ENCODE measurements at regions not wholly inside any gene's neighbourhood (a gene's known extent, or its start where the extent isn't known, plus 50 kb on each side); places are given as distances from the start of the nearest gene placed in this dataset.

GRCh38 chr2:176573612-176574483 lies 304.6 kb downstream of the MTX2 start:
- no peak for TF ChIP-seq EZH2 (IDR thresholded peaks at IDR 0.05)
- no peak for TF ChIP-seq FOXP2 (optimal IDR thresholded peaks at IDR 0.05; ENCODE audit: control extremely low read depth, extremely low read length, insufficient read depth)
